Endothelial cell of umbilical vein (primary cell): ENCODE measurements at regions not wholly inside any gene's neighbourhood (a gene's known extent, or its start where the extent isn't known, plus 50 kb on each side); places are given as distances from the start of the nearest gene placed in this dataset.

ENCODE experiments used
- EZH2 ChIP-seq: IDR thresholded peaks from 2 replicates; pipeline ENCODE4 v1.6.1; 2012; ENCODE audit warnings: borderline replicate concordance, low read depth, mild to moderate bottlenecking, moderate library complexity, low read length, inconsistent platforms; ENCODE audit not compliant: severe bottlenecking
- FOS ChIP-seq: IDR thresholded peaks from 2 replicates; pipeline ENCODE4 v1.6.1; 2011; ENCODE audit warnings: mild to moderate bottlenecking, low read length, moderate library complexity, borderline replicate concordance; ENCODE audit not compliant: insufficient read depth
- GATA2 ChIP-seq: IDR thresholded peaks from 2 replicates; pipeline ENCODE4 v1.7.0; 2011; ENCODE audit warnings: low read depth, mild to moderate bottlenecking, moderate library complexity, mixed read lengths, low read length; ENCODE audit not compliant: insufficient read length, insufficient read depth
- JUN ChIP-seq: IDR thresholded peaks from 2 replicates; pipeline ENCODE4 v1.6.1; 2011; ENCODE audit warnings: borderline replicate concordance, low read depth; ENCODE audit not compliant: insufficient read length, insufficient read depth
- MYC ChIP-seq: IDR thresholded peaks from one replicate; pipeline ENCODE4 v1.6.1; 2011; ENCODE audit warnings: mild to moderate bottlenecking, low read depth, low read length
- POLR2A ChIP-seq: IDR thresholded peaks from 2 replicates; pipeline ENCODE4 v1.6.1; 2012; ENCODE audit warnings: low read depth, mild to moderate bottlenecking, control low read depth, low read length
- POLR2AphosphoS5 ChIP-seq: IDR thresholded peaks from 2 replicates; pipeline ENCODE4 v1.6.1; 2012; ENCODE audit warnings: low read depth, mild to moderate bottlenecking, control low read depth, low read length, moderate library complexity; ENCODE audit not compliant: insufficient read depth
- TF ChIP-seq, protein P1 (sequence below): IDR thresholded peaks from 2 replicates; pipeline ENCODE4 v1.6.1; 2011; ENCODE audit not compliant: insufficient read depth, insufficient read length
- TF ChIP-seq, protein P2 (sequence below), 2 donors: IDR thresholded peaks; 1 replicate in 1 of 2; 2 replicates in 1 of 2; pipeline ENCODE4 v1.5.1; 2011; ENCODE audit warnings: low read length in 2 of 2, mild to moderate bottlenecking in 2 of 2, moderate library complexity in 2 of 2, control low read depth in 1 of 2, inconsistent platforms in 1 of 2, low read depth in 1 of 2; ENCODE audit not compliant: insufficient read depth in 1 of 2; ENCODE audit errors: extremely low read depth in 1 of 2

DNA sequence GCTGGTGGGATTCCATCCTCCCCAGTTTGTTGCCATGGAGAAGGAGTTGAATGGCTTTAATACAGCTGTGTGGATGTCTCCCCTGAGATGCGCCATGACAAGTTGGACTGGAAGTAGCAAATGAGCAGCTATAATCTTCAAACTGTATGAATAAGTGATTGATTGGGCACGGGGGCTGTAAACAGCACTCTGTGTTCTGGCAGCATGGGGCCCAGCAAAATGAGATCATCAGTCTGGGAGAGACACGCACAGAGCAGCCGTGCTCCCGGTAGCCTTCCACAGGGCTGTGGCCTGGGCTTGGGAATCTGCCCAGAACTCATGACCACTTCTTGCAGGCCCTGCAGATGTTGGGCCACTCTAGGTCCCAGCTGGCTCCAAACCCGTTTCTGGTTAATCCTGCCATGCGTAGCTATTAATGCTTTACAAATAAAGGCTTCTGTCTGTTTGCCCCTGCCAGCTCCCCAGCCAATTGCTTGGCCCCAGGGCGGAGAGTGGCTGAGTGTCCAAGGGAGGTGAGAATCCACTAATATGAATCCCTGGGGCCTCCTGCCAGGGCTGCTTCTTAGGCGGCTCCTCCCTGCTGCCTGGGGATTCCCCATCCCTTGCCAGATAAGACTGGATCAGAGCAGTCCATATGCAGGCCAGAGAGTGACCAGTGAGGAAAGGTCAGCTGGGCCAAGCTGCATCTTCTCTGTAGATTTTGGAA, 642.9 kb downstream of the AJAP1 start:
- TF ChIP-seq, protein P1, sequence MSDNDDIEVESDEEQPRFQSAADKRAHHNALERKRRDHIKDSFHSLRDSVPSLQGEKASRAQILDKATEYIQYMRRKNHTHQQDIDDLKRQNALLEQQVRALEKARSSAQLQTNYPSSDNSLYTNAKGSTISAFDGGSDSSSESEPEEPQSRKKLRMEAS = no peak
- no peak for TF ChIP-seq EZH2
- TF ChIP-seq, protein P2, sequence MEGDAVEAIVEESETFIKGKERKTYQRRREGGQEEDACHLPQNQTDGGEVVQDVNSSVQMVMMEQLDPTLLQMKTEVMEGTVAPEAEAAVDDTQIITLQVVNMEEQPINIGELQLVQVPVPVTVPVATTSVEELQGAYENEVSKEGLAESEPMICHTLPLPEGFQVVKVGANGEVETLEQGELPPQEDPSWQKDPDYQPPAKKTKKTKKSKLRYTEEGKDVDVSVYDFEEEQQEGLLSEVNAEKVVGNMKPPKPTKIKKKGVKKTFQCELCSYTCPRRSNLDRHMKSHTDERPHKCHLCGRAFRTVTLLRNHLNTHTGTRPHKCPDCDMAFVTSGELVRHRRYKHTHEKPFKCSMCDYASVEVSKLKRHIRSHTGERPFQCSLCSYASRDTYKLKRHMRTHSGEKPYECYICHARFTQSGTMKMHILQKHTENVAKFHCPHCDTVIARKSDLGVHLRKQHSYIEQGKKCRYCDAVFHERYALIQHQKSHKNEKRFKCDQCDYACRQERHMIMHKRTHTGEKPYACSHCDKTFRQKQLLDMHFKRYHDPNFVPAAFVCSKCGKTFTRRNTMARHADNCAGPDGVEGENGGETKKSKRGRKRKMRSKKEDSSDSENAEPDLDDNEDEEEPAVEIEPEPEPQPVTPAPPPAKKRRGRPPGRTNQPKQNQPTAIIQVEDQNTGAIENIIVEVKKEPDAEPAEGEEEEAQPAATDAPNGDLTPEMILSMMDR (IDR thresholded peaks at IDR 0.05; ENCODE audit: extremely low read depth in 1 of 2, insufficient read depth in 1 of 2, low read depth in 1 of 2, low read length in 2 of 2) = no peak
- no peak for TF ChIP-seq POLR2A
- TF ChIP-seq POLR2AphosphoS5 = no peak
- TF ChIP-seq MYC = no peak
- TF ChIP-seq JUN = no peak
- no peak for TF ChIP-seq GATA2
- no peak for TF ChIP-seq FOS
